ENCODE measurements at regions not wholly inside any gene's neighbourhood (a gene's known extent, or its start where the extent isn't known, plus 50 kb on each side); places are given as distances from the start of the nearest gene placed in this dataset.

- no peak for TF ChIP-seq CTCF (IDR thresholded peaks at IDR 0.05)
- no peak for TF ChIP-seq POLR2A (IDR thresholded peaks at IDR 0.05)
Measured at GRCh38 chr2:158743879-158744278, 51.2 kb upstream of the DAPL1 start.
